ENCODE measurements at regions not wholly inside any gene's neighbourhood (a gene's known extent, or its start where the extent isn't known, plus 50 kb on each side); places are given as distances from the start of the nearest gene placed in this dataset.
A peak's percentile ranks its signal among the peaks of the same experiment; 100 is the strongest.

DNA sequence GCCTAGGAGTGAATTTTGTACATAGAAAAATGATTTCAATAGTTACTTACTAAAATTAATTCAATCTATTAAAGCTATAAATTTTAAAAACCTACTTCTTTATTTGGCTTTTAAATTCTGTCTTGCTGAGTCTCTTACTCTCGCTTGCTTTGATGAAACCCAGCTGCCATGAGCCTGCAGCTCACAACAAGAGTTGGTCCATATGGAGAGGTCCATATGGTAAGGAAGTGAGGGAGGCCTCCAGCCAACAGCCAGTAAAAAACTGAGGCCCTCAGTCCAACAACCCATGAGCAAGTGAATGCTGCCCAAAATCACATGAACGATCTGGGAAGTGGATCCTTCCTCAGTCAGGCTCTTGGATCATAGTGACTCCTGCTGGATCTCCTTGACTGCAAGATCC, 89.9 kb upstream of the CXADR start:
- Histone ChIP-seq H3K36me3 (no peaks in the 10 kb centered on the region), H3K9me3 (no peaks in the 10 kb centered on the region), H3K27ac (no peak overlapping the region), H3K4me3 (no peak overlapping the region), H3K4me1 (no peaks in the 10 kb centered on the region), H3K27me3 (no peaks in the 10 kb centered on the region)
- 45 to 59% methylated on average over 2 of the region's 2 CpGs for whole genome bisulfite sequencing, 2 donors
- DNase-seq (ENCODE audit: low spot score in 2 of 2): no peak
- TF ChIP-seq POLR2A (IDR thresholded peaks at IDR 0.05): no peak
- TF ChIP-seq EP300 (IDR thresholded peaks at IDR 0.05): no peak
- TF ChIP-seq, protein P1, sequence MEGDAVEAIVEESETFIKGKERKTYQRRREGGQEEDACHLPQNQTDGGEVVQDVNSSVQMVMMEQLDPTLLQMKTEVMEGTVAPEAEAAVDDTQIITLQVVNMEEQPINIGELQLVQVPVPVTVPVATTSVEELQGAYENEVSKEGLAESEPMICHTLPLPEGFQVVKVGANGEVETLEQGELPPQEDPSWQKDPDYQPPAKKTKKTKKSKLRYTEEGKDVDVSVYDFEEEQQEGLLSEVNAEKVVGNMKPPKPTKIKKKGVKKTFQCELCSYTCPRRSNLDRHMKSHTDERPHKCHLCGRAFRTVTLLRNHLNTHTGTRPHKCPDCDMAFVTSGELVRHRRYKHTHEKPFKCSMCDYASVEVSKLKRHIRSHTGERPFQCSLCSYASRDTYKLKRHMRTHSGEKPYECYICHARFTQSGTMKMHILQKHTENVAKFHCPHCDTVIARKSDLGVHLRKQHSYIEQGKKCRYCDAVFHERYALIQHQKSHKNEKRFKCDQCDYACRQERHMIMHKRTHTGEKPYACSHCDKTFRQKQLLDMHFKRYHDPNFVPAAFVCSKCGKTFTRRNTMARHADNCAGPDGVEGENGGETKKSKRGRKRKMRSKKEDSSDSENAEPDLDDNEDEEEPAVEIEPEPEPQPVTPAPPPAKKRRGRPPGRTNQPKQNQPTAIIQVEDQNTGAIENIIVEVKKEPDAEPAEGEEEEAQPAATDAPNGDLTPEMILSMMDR (IDR thresholded peaks at IDR 0.05): no peak

DNA sequence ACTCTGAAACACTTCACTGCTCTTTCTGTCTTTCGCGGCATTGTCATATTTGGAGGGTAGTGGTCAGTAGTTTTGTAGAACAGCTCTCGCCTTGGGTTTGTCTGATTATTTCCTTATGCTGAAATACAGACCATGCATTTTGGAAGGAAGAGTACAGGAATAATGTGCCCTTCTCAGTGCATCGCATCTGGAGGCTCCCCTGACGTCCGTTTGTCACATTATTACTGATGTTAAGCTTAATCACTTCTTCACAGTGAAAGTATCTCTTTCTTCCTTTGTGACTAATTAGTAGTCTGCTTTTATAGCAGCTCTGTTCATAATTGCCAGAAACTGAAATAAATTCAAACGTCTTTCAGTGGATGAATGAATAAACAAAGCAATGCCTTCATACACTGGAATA, 85.7 kb upstream of the CXADR start:
- TF ChIP-seq EP300 (IDR thresholded peaks at IDR 0.05) (no peak), POLR2A (IDR thresholded peaks at IDR 0.05) (no peak)
- TF ChIP-seq, protein P1 (IDR thresholded peaks at IDR 0.05): no peak
- H3K27ac ChIP-seq: peak overlapping the region in 1 of 4 donors; percentile 29
- no peak for DNase-seq (ENCODE audit: low spot score in 2 of 2)
- H3K9me3 ChIP-seq: no peaks in the 10 kb centered on the region
- H3K4me3 ChIP-seq: no peak overlapping the region
- WGBS, 2 donors: 35 to 36% methylated on average over 7 of the region's 7 CpGs
- H3K27me3 ChIP-seq: no peaks in the 10 kb centered on the region
- no peaks in the 10 kb centered on the region for H3K4me1 ChIP-seq
- no peaks in the 10 kb centered on the region for H3K36me3 ChIP-seq

DNA sequence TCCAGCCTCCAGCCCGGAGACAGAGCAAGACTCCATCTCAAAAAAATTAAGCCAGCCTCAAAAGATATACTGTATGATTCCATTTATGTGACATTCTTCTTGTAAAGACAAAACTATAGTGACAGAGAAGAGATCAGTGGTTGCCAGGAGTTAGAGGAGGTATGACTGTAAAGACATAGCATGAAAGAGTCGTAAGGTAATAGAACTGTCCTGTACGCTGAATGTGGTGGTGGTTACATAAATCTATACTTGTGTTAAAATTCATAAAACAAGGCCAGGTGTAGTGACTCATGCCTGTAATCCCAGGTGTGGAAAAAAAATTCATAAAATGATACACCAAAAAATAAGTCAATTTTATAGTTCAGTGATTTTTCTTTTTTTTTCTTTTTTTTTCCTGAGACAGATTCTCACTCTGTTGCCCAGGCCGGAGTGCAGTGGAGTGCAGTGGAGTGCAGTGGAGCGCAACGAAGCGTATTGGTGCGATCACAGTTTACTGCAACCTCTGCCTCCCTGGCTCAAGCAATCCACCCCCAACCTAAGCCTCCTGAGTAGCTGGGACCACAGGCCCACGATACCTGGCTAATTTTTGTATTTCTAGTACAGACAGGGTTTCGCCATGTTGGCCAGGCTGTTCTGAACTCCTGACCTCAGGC, 84.9 kb upstream of the CXADR start:
- 79 to 83% methylated on average over 10 of the region's 10 CpGs for WGBS, 2 donors

DNA sequence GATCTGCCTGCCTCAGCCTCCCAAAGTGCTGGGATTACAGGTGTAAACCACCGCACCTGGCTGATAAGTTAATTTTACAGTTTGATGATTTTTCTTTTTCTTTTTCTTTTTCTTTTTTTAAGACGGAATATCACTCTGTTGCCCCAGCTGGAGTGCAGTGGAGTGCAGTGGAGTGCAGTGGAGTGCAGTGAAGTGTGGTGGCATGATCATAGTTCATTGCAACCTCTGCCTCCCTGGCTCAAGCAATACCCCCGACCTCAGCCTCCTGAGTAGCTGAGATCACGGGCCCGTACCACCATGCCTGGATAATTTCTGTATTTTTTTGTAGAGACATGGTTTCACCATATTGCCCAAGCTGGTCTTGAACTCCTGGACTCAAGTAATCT, 84.4 kb upstream of the CXADR start:
- TF ChIP-seq EP300 (IDR thresholded peaks at IDR 0.05) (no peak), POLR2A (IDR thresholded peaks at IDR 0.05) (no peak)
- TF ChIP-seq, protein P1 (IDR thresholded peaks at IDR 0.05): no peak
- no peaks in the 10 kb centered on the region for H3K9me3 ChIP-seq
- no peaks in the 10 kb centered on the region for H3K4me1 ChIP-seq
- H3K36me3 ChIP-seq: no peaks in the 10 kb centered on the region
- WGBS, 2 donors: 92 to 94% methylated on average over 5 of the region's 5 CpGs
- H3K27ac ChIP-seq: no peak overlapping the region
- H3K27me3 ChIP-seq: no peaks in the 10 kb centered on the region
- no peak for DNase-seq (ENCODE audit: low spot score in 2 of 2)
- H3K4me3 ChIP-seq: no peak overlapping the region

More for the DNA sequence above, 84.9 kb upstream of the CXADR start:
- no peak overlapping the region for H3K27ac ChIP-seq
- H3K27me3 ChIP-seq: no peaks in the 10 kb centered on the region
- H3K4me3 ChIP-seq: no peak overlapping the region
- TF ChIP-seq, protein P1 (IDR thresholded peaks at IDR 0.05): no peak
- TF ChIP-seq POLR2A (IDR thresholded peaks at IDR 0.05): no peak
- TF ChIP-seq EP300 (IDR thresholded peaks at IDR 0.05): no peak
- H3K36me3 ChIP-seq: no peaks in the 10 kb centered on the region
- no peak for DNase-seq (ENCODE audit: low spot score in 2 of 2)
- H3K4me1 ChIP-seq: no peaks in the 10 kb centered on the region
- H3K9me3 ChIP-seq: no peaks in the 10 kb centered on the region

DNA sequence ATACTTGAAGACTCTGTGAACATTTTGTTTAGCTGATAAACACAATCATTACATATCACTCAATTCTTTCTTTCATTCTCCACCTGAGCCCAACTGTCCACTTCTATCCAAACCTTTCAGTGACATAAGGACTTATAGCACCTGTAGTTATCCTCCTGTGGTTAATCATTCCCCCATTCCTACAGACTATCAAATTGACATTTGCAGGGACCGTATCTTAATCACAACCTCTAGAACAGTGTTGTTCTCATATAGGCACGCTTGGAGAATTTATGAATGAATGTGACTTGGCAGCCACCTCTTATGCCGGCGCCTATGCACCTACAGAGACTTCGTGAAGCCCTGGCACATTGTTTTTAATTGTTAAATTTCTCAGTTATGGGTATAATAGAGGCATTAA, 83.9 kb upstream of the CXADR start:
- H3K4me3 ChIP-seq: no peak overlapping the region
- no peak for DNase-seq (ENCODE audit: low spot score in 2 of 2)
- no peaks in the 10 kb centered on the region for H3K9me3 ChIP-seq
- TF ChIP-seq, protein P1 (IDR thresholded peaks at IDR 0.05): no peak
- TF ChIP-seq EP300 (IDR thresholded peaks at IDR 0.05) (no peak), POLR2A (IDR thresholded peaks at IDR 0.05) (no peak)
- H3K27me3 ChIP-seq: no peaks in the 10 kb centered on the region
- H3K27ac ChIP-seq: no peak overlapping the region
- H3K4me1 ChIP-seq: peaks cover 0 to 5% (median 0%) of the 10 kb centered on the region in 4 donors
- H3K36me3 ChIP-seq: no peaks in the 10 kb centered on the region
- WGBS, 2 donors: 92 to 94% methylated on average over 5 of the region's 5 CpGs
